Activated naive CD8-positive, alpha-beta T cell (primary cell): ENCODE measurements at regions not wholly inside any gene's neighbourhood (a gene's known extent, or its start where the extent isn't known, plus 50 kb on each side); places are given as distances from the start of the nearest gene placed in this dataset.
"Not testable (repeated sequence)": the region's sequence is repeated elsewhere in the genome, so short reads cannot be mapped to it uniquely, and the experiment has no call there.

Experiments
- H3K27ac Mint-ChIP-seq: one replicate; pipeline ENCODE4 v1.8.0; 2021; ENCODE audit warnings: mixed read lengths
- H3K27me3 Mint-ChIP-seq: one replicate; pipeline ENCODE4 v1.8.0; 2021; ENCODE audit warnings: mixed read lengths
- H3K36me3 Mint-ChIP-seq: one replicate; pipeline ENCODE4 v1.8.0; 2021; ENCODE audit warnings: mixed read lengths
- H3K4me1 Mint-ChIP-seq: one replicate; pipeline ENCODE4 v1.8.0; 2021; ENCODE audit warnings: low read depth, mixed read lengths
- H3K4me3 Mint-ChIP-seq: one replicate; pipeline ENCODE4 v1.8.0; 2021; ENCODE audit warnings: mild to moderate bottlenecking, mixed read lengths
- H3K9me3 Mint-ChIP-seq: one replicate; pipeline ENCODE4 v1.8.0; 2021; ENCODE audit warnings: low read depth, mixed read lengths

DNA sequence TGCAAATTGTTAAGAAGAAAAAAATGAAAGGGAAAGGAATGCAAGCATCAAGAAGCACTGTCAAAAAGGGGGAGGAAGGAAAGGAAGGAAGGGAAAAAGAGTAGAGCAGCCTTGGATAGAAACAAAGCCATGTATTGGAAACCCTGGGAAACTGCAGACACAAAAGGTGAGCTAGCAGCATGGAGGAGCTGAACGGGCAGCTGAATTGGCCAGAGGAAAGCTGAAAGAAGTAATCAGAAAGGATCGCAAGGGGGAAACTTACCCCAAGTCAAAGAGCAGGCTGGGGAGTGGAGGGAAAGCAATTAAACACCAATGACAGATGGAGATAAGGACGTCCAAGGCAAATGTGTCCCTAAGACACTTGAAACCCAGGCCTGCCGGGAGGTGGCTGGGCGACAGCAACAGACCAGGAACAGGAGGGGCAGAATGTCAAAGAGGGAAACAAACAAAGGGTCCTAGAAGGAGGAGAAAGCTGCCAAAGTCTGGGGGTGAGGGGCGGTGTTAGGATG, 93.8 kb upstream of the SVIL start:
- peaks cover 68% of the 10 kb centered on the region for H3K4me1 Mint-ChIP-seq
- H3K27me3 Mint-ChIP-seq: no peaks in the 10 kb centered on the region
- H3K9me3 Mint-ChIP-seq: no peaks in the 10 kb centered on the region
- H3K4me3 Mint-ChIP-seq: no peak overlapping the region
- H3K27ac Mint-ChIP-seq: no peak overlapping the region
- peaks cover 8% of the 10 kb centered on the region for H3K36me3 Mint-ChIP-seq

DNA sequence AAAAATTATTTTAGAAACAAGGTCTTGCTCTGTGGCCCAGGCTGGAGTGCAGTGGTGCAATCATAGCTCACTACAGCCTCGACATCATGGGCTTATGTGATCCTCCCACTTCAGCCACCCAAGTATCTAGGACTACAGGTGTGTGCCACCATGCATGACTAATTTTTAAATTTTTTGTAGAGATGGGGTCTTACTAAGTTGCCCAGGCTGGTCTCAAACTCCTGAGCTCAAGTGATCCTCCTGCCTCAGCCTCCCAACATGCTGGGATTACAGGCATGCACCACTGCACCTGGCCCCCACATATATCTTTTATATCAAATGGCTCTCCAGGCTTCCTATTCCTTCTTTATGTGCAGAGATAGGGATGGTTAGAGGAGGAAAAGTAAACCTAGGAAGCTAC, 91.2 kb upstream of the SVIL start:
- H3K27ac Mint-ChIP-seq, H3K4me3 Mint-ChIP-seq, H3K9me3 Mint-ChIP-seq, H3K27me3 Mint-ChIP-seq: not testable (repeated sequence)
- Mint-ChIP-seq H3K36me3 (peaks cover 11% of the 10 kb centered on the region), H3K4me1 (peaks cover 49% of the 10 kb centered on the region)

GRCh38 chr10:29725133-29725720, 90.5 kb upstream of the SVIL start:
- Mint-ChIP-seq H3K9me3 (peaks cover 4% of the 10 kb centered on the region), H3K4me1 (peaks cover 42% of the 10 kb centered on the region)

GRCh38 chr10:29723726-29724125, 89.0 kb upstream of the SVIL start:
- Mint-ChIP-seq H3K4me1 (peaks cover 34% of the 10 kb centered on the region), H3K4me3 (no peak overlapping the region), H3K9me3 (peaks cover 10% of the 10 kb centered on the region), H3K36me3 (peaks cover 14% of the 10 kb centered on the region), H3K27ac (no peak overlapping the region), H3K27me3 (no peaks in the 10 kb centered on the region)

More at GRCh38 chr10:29725133-29725720, 90.5 kb upstream of the SVIL start:
- no peaks in the 10 kb centered on the region for H3K27me3 Mint-ChIP-seq
- peaks cover 10% of the 10 kb centered on the region for H3K36me3 Mint-ChIP-seq
- H3K27ac Mint-ChIP-seq: no peak overlapping the region
- peak overlapping the region; percentile 5 for H3K4me3 Mint-ChIP-seq

DNA sequence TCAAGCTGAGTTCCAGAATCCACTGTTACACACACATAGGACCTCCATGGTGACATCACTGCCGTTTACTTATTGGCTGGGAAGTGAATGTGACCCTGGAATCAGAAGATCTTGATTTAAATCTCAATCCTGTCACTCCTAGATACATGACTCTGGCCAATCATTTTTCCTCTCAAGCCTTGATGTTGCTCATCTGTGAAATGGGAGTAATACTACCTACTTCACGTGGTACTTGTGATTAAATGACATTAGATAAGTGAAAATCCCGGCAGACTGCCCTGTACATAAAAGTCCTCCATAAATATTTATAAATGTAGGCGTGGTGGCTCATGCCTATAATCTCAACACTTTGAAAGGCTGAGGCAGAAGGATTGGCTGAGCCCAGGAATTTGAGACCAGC, 88.0 kb upstream of the SVIL start:
- Mint-ChIP-seq H3K27me3 (no peaks in the 10 kb centered on the region), H3K9me3 (peaks cover 10% of the 10 kb centered on the region)

DNA sequence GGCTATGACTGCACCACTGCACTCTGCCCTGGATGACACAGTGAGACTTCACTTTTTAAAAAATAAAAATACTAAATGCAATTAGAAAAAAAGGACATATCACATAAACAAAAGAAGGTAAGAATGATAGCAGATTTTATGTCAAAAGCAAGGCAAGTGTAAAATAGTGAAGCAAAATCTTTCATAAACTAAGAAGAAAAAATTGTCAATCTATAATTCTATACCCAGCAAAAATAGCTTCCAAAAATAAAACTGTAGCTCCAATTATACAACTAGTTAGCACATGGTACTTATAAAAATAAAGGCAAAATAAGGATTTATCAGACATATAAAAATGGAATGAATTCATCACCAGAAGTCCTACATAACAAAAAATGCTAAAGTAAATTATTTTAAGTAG, 85.4 kb upstream of the SVIL start:
- Mint-ChIP-seq H3K4me3 (no peak overlapping the region), H3K27me3 (no peaks in the 10 kb centered on the region), H3K4me1 (peaks cover 20% of the 10 kb centered on the region), H3K27ac (no peak overlapping the region), H3K36me3 (peaks cover 12% of the 10 kb centered on the region), H3K9me3 (peaks cover 10% of the 10 kb centered on the region)

More for the DNA sequence above, 88.0 kb upstream of the SVIL start:
- Mint-ChIP-seq H3K4me3 (no peak overlapping the region), H3K36me3 (peaks cover 10% of the 10 kb centered on the region), H3K27ac (no peak overlapping the region), H3K4me1 (peaks cover 26% of the 10 kb centered on the region)

DNA sequence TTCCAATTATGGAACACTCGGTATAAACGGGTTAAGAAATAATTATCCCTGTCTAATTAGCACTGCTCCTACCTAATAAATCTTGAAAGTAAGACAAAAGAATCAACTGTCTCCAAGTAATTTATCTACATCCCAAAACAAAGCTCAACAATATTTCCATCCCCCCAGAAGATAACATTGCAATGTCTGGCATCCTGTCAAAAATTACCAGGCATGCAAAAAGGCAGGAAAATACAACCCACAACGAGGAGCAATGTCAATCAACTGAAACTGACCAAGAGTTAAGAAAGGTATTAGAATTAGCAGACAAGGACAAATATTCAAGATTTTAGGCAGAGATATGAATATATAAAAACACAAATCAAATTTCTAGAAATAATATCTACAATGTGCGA, 84.5 kb upstream of the SVIL start:
- H3K4me1 Mint-ChIP-seq: peaks cover 23% of the 10 kb centered on the region
- H3K9me3 Mint-ChIP-seq: peaks cover 10% of the 10 kb centered on the region
- H3K36me3 Mint-ChIP-seq: peaks cover 12% of the 10 kb centered on the region
- no peak overlapping the region for H3K27ac Mint-ChIP-seq
- no peak overlapping the region for H3K4me3 Mint-ChIP-seq
- no peaks in the 10 kb centered on the region for H3K27me3 Mint-ChIP-seq

GRCh38 chr10:29715296-29715695, 80.5 kb upstream of the SVIL start:
- no peaks in the 10 kb centered on the region for H3K27me3 Mint-ChIP-seq
- no peak overlapping the region for H3K4me3 Mint-ChIP-seq
- peaks cover 22% of the 10 kb centered on the region for H3K4me1 Mint-ChIP-seq
- no peak overlapping the region for H3K27ac Mint-ChIP-seq
- H3K9me3 Mint-ChIP-seq: peaks cover 7% of the 10 kb centered on the region
- H3K36me3 Mint-ChIP-seq: peaks cover 10% of the 10 kb centered on the region

DNA sequence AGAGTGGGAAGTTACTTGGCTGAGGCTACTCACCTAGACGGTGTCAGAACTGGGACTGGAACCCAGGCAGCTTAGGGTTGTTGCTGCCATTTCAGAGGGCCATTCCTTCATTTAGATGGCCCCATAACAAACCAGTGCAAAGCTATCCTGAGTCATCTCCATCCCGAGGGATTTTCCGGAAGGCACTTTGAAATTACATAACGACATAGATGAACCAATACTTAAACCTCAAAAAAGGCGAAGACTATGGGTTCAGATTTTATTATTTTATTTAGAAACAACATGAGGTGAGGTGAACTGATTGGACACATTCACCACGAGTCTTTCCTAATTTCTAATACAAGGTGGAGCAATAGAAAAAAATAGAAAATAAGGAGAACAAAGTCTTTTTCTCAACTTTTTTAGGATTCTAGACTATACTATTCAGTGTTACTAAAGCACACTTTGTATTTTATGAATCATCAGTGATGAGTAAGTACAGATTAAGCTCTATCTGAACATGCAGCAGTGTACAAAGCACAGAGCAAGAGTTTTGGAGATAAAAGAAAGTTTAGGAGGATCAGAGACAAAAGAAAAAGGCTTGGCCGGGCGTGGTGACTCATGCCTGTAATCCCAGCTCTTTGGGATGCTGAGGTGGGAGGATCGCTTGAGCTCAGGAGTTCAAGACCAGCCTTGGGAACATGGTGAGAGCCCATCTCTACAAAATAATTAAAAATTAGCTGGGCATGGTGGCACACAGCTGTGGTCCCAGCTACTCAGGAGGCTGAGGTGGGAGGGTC, 79.5 kb upstream of the SVIL start:
- H3K27me3 Mint-ChIP-seq: no peaks in the 10 kb centered on the region
- H3K4me1 Mint-ChIP-seq: peaks cover 24% of the 10 kb centered on the region
- no peak overlapping the region for H3K4me3 Mint-ChIP-seq
- peaks cover 6% of the 10 kb centered on the region for H3K36me3 Mint-ChIP-seq
- no peak overlapping the region for H3K27ac Mint-ChIP-seq
- H3K9me3 Mint-ChIP-seq: peaks cover 2% of the 10 kb centered on the region

GRCh38 chr10:29713450-29713849, 78.7 kb upstream of the SVIL start:
- Mint-ChIP-seq H3K36me3 (peaks cover 4% of the 10 kb centered on the region), H3K9me3 (no peaks in the 10 kb centered on the region), H3K27ac (no peak overlapping the region), H3K27me3 (no peaks in the 10 kb centered on the region), H3K4me3 (no peak overlapping the region), H3K4me1 (peaks cover 27% of the 10 kb centered on the region)

DNA sequence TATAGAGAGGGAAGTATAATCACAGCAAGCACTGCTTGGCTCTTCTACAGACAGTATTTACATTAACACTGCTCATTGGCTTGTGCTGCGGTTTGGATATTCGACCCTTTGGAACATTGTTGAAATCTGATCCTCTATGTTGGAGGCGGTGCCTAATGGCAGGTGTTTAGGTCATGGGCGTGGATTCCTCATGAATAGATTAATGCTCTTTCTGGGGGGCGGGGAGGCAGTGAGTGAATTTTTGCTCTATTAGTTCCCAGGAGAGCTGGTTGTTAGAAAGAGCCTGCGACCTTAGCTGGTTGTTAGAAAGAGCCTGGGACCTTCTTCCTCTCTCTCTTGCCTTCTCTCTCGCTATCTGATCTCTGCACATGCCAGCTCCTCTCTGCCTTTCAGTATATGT, 77.3 kb upstream of the SVIL start:
- H3K27me3 Mint-ChIP-seq: no peaks in the 10 kb centered on the region
- no peak overlapping the region for H3K4me3 Mint-ChIP-seq
- H3K4me1 Mint-ChIP-seq: peaks cover 27% of the 10 kb centered on the region
- H3K27ac Mint-ChIP-seq: no peak overlapping the region
- no peaks in the 10 kb centered on the region for H3K9me3 Mint-ChIP-seq
- peaks cover 6% of the 10 kb centered on the region for H3K36me3 Mint-ChIP-seq

GRCh38 chr10:29710128-29710527, 75.4 kb upstream of the SVIL start:
- Mint-ChIP-seq H3K4me3 (no peak overlapping the region), H3K27ac (no peak overlapping the region), H3K4me1 (peaks cover 20% of the 10 kb centered on the region), H3K27me3 (no peaks in the 10 kb centered on the region), H3K9me3 (no peaks in the 10 kb centered on the region), H3K36me3 (peaks cover 5% of the 10 kb centered on the region)

DNA sequence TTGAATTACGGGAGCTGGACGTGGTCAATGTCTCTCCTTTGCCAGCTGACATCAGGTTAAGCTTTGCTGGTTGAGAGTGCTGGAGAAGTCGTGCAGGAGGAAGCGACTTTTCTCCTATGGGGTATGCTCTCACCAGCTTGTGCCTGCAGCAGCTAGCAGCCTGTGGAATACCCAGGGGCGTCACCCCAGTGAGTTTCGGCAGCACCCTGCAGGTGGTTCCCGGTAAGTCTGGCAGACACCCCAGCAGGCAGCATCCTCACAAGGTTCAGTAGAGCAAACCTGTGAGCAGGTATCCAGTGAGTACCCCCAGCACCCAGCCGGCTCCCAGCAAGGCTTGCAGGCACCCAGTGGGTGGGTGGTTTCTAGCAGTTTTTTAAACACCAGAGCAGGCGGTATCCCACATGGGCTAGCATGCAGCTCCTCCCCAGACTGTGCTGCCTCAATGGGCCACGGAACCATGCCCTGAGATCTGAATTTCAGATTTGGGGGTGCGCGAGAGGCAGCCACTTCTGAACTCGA, 74.8 kb upstream of the SVIL start:
- H3K4me1 Mint-ChIP-seq: peaks cover 17% of the 10 kb centered on the region
- H3K9me3 Mint-ChIP-seq: no peaks in the 10 kb centered on the region
- no peak overlapping the region for H3K4me3 Mint-ChIP-seq
- no peak overlapping the region for H3K27ac Mint-ChIP-seq
- H3K27me3 Mint-ChIP-seq: no peaks in the 10 kb centered on the region
- peaks cover 5% of the 10 kb centered on the region for H3K36me3 Mint-ChIP-seq

DNA sequence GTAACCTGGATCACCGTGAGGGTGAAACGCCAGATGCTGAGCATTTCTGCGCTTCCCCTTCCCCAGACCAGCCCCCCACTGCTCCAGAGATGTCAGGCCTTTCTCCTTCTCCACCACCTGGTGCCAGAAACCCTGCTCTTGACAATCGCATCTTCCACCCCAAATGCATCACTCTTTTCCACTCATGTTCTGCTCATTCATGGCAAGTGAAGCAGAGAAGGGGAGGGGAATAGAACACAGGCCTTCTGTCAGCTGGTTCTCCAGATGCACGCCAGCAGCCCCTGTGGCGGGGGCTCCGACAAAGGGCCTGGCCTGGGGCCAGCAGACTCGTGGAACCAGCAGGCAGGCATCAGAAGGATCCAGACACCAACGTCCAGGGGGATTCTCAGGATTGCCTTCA, 68.5 kb upstream of the SVIL start:
- Mint-ChIP-seq H3K27ac (peak overlapping the region; percentile 87), H3K4me3 (peak overlapping the region; percentile 79), H3K4me1 (peaks cover 30% of the 10 kb centered on the region), H3K27me3 (no peaks in the 10 kb centered on the region), H3K36me3 (peaks cover 3% of the 10 kb centered on the region), H3K9me3 (no peaks in the 10 kb centered on the region)

- Mint-ChIP-seq H3K9me3 (no peaks in the 10 kb centered on the region), H3K27me3 (no peaks in the 10 kb centered on the region), H3K27ac (peak overlapping the region; percentile 87), H3K4me1 (peaks cover 30% of the 10 kb centered on the region), H3K36me3 (peaks cover 3% of the 10 kb centered on the region), H3K4me3 (peak overlapping the region; percentile 79)
Observed at GRCh38 chr10:29702273-29703164, 67.7 kb upstream of the SVIL start.
